ENCODE measurements at regions not wholly inside any gene's neighbourhood (a gene's known extent, or its start where the extent isn't known, plus 50 kb on each side); places are given as distances from the start of the nearest gene placed in this dataset.
A peak's percentile ranks its signal among the peaks of the same experiment; 100 is the strongest.

DNA sequence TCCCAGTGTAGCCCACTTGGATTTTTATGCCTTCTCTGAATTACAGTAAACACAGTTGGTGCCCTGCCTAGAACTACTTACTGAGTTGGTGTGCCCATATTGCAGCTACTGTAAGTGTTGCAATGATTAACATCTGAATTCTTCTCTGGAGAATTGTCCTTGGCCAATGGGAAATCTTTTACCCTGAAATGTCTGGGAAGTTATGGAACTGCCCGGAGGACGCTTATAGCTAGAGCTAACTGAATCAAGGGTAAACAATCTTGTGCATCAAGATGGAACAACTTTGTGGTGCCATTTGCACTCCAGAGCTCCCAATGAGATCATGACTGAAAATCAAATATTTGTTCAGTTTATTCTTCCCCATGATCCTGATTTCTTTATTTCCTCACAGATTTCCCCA is 246.7 kb upstream of the CBLB start:
- Mint-ChIP-seq H3K4me3 (no peak overlapping the region), H3K27me3 (ENCODE audit: low read depth) (no peaks in the 10 kb centered on the region), H3K9me3 (no peaks in the 10 kb centered on the region), H3K27ac (no peak overlapping the region), H3K4me1 (ENCODE audit: low read depth) (peaks cover 19% of the 10 kb centered on the region), H3K36me3 (ENCODE audit: low read depth) (no peaks in the 10 kb centered on the region)
- DNase-seq = no peak
- CTCF ChIA-PET = no interaction called here
- intact Hi-C loops (cut with micrococcal nuclease) = loop anchor here (5.0 kb wide), 1 partner anchor 492 kb away; no protein-coding TSS in a partner anchor

DNA sequence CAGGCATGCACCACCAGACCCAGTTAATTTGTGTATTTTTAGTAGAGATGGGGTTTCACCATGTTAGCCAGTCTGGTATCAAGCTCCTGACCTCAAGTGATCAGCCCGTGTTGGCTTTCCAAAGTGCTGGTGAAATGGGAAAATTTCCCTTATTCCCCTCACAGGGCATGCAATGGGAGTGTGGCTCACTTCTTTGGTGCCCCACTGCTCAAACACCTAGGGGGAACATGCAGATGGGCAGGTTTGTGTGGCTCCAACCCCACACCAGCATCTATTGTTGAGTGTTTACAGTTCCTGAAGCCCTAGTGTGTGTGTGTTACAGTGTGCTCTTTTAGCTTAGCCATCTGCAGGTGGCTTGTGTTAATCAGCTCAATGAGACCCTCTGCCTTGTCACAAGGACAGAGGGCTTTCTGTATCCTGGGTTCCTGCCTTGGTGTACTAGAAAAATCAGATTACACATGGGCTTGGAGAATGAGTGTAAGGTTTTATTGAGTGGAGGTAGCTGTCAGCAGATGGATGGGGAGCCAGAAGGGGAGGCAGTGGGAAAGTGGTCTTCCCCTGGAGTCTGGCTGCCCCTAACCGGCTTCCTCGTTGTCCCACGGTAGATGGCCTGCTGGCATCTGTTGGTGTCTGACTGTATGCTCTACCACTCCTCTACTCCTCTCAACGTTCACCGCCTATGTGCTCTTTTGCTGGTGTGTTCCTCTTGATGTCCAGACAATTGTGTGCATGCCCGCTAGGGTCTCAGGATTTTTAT is 248.1 kb upstream of the CBLB start:
- H3K27ac Mint-ChIP-seq = no peak overlapping the region
- intact Hi-C loops (cut with micrococcal nuclease) = loop anchor here (5.0 kb wide), 1 partner anchor 490 kb away; no protein-coding TSS in a partner anchor
- CTCF ChIA-PET = no interaction called here
- no peaks in the 10 kb centered on the region for H3K27me3 Mint-ChIP-seq (ENCODE audit: low read depth)
- no peak for DNase-seq
- H3K4me3 Mint-ChIP-seq = no peak overlapping the region
- no peaks in the 10 kb centered on the region for H3K9me3 Mint-ChIP-seq
- no peaks in the 10 kb centered on the region for H3K36me3 Mint-ChIP-seq (ENCODE audit: low read depth)
- H3K4me1 Mint-ChIP-seq (ENCODE audit: low read depth) = peaks cover 26% of the 10 kb centered on the region

DNA sequence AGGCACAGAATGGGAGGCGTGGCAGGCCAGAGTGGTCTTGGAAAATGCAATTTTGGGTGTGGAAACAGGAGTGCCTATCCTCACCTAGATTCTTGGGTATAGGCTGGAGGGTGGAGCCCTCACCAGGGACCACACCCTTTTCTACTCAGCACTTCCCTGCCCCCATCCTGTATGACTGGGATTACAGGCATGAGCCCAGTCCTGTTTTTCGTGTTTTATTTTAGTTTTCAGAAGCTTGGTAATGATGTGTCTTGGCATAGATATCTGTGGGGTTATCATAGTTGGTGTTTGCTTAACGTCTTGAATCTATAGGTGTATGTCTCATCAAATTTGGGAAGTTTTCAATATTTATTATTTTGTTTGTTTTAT is 248.7 kb upstream of the CBLB start:
- no peaks in the 10 kb centered on the region for H3K9me3 Mint-ChIP-seq
- H3K4me1 Mint-ChIP-seq (ENCODE audit: low read depth) = peaks cover 28% of the 10 kb centered on the region
- intact Hi-C loops (cut with micrococcal nuclease) = loop anchor here (5.0 kb wide), 1 partner anchor 490 kb away; no protein-coding TSS in a partner anchor
- no peak overlapping the region for H3K27ac Mint-ChIP-seq
- no peak overlapping the region for H3K4me3 Mint-ChIP-seq
- CTCF ChIA-PET = no interaction called here
- no peak for DNase-seq
- H3K27me3 Mint-ChIP-seq (ENCODE audit: low read depth) = no peaks in the 10 kb centered on the region
- no peaks in the 10 kb centered on the region for H3K36me3 Mint-ChIP-seq (ENCODE audit: low read depth)

DNA sequence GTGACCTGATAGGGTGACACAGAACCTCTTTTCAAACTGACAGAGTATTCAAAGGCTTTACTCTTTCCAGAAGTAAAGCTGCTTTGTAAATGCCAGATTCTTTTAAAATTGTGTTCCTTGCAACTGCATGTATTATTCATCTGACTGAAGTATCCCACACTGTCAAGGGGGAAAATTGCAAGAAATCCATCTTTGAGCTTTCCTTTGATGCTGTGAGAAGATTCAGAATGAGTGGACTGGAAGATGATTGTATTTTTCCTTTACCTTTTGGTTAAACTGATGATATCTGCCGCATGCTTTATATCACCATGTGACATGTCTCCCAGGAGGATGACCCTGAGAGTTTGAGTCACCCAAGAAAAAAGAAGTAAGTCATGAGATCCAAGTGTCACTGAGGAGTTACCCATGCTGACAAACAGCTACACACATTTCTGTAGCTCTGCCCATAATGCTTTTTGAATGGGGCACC is 250.8 kb upstream of the CBLB start:
- intact Hi-C loops (cut with micrococcal nuclease) = loop anchor here (1.0 to 5.0 kb wide), 13 partner anchors 53 to 751 kb away; partner anchors contain the start of gene CBLB
- Mint-ChIP-seq H3K9me3 (no peaks in the 10 kb centered on the region), H3K27me3 (ENCODE audit: low read depth) (no peaks in the 10 kb centered on the region), H3K36me3 (ENCODE audit: low read depth) (no peaks in the 10 kb centered on the region), H3K4me3 (no peak overlapping the region), H3K27ac (peak overlapping the region; percentile 73), H3K4me1 (ENCODE audit: low read depth) (peaks cover 28% of the 10 kb centered on the region)
- CTCF ChIA-PET = no interaction called here
- peak; percentile 57 for DNase-seq

DNA sequence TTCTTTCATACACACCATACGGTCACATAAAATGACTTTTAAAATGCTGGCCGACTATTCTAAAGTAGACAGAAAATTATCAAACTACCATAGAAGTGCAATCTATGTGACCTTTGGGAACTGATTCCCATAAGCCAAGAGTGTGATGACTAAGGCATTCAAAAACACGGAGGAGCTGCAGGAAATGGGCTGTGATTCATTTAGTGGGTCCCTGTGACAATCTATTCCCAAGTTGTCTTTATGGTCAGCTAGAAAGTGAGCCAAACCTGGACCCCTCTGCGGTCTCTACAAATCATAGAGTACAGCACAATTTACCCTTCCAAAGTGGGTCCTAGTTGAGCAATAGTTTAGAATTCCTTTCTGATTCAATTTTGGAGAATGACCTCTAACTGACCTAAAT is 251.5 kb upstream of the CBLB start:
- Mint-ChIP-seq H3K9me3 (no peaks in the 10 kb centered on the region), H3K27ac (no peak overlapping the region), H3K27me3 (ENCODE audit: low read depth) (no peaks in the 10 kb centered on the region), H3K36me3 (ENCODE audit: low read depth) (no peaks in the 10 kb centered on the region), H3K4me1 (ENCODE audit: low read depth) (peaks cover 28% of the 10 kb centered on the region), H3K4me3 (no peak overlapping the region)
- intact Hi-C loops (cut with micrococcal nuclease) = loop anchor here (2.0 kb wide), 2 partner anchors 216 to 434 kb away; no protein-coding TSS in a partner anchor
- DNase-seq = no peak
- CTCF ChIA-PET = no interaction called here

DNA sequence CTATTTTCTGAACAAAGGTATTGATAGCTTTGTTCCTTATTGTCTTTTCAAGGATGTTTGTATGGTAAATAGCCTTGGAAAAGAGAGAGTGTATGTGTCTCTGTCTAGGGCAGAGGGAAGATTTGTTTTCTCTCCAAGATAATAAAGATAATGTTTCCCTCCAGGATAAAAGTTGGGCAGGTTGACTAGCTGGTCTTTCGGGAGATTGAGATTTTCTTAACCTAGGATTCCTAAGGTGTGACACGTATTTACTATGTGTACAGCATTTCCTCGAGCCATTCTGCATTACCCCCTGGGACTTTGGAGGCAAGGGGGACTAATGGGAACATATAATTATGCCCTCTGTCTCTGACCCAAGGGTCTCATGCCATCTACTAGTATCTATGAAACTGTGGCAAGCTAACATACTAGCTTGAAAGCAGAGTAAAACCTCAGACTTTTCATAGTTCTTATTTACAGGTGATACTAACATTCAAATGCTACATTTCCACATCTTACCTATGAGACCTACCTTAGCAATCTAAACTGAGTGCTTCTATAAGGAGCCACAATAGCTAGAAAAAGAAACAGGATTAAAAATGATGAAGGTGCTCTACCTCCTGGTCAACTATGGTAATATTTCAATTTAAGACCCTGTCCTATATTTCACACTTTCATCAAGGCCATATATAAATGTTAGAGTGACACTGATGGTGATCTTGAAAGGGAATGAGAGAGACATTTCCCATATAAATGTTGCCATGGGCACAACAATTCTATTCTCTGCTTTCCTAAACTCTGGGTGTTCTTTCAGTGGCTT is 252.9 kb upstream of the CBLB start:
- H3K4me1 Mint-ChIP-seq (ENCODE audit: low read depth) = peaks cover 28% of the 10 kb centered on the region
- H3K36me3 Mint-ChIP-seq (ENCODE audit: low read depth) = no peaks in the 10 kb centered on the region
- no peaks in the 10 kb centered on the region for H3K27me3 Mint-ChIP-seq (ENCODE audit: low read depth)
- no peaks in the 10 kb centered on the region for H3K9me3 Mint-ChIP-seq
- H3K4me3 Mint-ChIP-seq = no peak overlapping the region
- H3K27ac Mint-ChIP-seq = no peak overlapping the region
- no peak for DNase-seq
- CTCF ChIA-PET = no interaction called here
- intact Hi-C loops (cut with micrococcal nuclease) = loop anchor here (2.0 kb wide), 2 partner anchors 215 to 435 kb away; no protein-coding TSS in a partner anchor

DNA sequence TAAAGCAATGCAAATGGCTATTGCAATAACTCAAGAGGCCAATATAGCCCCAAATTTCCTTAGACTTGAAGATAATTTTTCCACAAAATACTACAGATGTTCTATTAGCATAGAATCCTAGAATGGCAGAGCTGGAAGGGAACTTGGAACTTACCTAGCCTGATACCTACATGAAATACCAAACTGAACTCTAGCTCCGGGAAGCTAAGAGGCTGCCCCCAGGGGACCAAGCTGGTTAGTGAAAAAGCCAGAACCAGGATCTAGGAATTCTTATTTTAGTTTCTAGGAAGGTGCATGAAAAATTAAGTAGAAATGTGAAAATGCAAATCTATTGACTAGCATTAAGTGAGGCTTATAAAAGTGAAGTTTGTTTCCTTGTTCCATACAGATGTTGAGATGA is 256.0 kb upstream of the CBLB start:
- peaks cover 16% of the 10 kb centered on the region for H3K4me1 Mint-ChIP-seq (ENCODE audit: low read depth)
- CTCF ChIA-PET = interaction anchor here (0.6 kb wide), 2 partner anchors 325 to 540 kb away, joined by 3 to 4 read pairs; no protein-coding TSS in a partner anchor

DNA sequence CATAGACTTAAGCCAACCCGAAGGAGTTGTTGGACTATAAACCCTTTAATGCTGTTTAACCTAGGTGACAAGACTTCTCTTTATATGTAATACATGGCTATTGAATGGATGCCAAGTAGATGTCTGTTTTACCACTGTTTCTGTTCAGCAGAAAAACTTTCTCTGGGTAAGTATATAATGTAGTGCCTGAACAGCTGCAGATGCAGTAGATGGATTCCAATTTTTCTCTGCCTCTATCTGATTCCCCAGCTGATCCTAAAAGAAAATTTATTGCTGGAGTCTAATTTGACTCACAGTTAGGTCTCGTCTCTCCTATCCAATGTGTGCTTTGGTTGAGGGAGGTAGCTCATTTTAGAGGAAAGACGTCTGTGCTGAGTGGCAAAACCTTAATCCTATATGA is 256.5 kb upstream of the CBLB start:
- DNase-seq = no peak
- Mint-ChIP-seq H3K4me3 (no peak overlapping the region), H3K9me3 (no peaks in the 10 kb centered on the region), H3K27me3 (ENCODE audit: low read depth) (no peaks in the 10 kb centered on the region), H3K4me1 (ENCODE audit: low read depth) (peaks cover 16% of the 10 kb centered on the region), H3K36me3 (ENCODE audit: low read depth) (no peaks in the 10 kb centered on the region), H3K27ac (no peak overlapping the region)
- CTCF ChIA-PET = no interaction called here
- intact Hi-C loops (cut with micrococcal nuclease) = no loop called here

More for the DNA sequence above, 256.0 kb upstream of the CBLB start:
- DNase-seq = no peak
- intact Hi-C loops (cut with micrococcal nuclease) = no loop called here
- no peak overlapping the region for H3K27ac Mint-ChIP-seq
- no peaks in the 10 kb centered on the region for H3K36me3 Mint-ChIP-seq (ENCODE audit: low read depth)
- H3K9me3 Mint-ChIP-seq = no peaks in the 10 kb centered on the region
- no peaks in the 10 kb centered on the region for H3K27me3 Mint-ChIP-seq (ENCODE audit: low read depth)
- no peak overlapping the region for H3K4me3 Mint-ChIP-seq

DNA sequence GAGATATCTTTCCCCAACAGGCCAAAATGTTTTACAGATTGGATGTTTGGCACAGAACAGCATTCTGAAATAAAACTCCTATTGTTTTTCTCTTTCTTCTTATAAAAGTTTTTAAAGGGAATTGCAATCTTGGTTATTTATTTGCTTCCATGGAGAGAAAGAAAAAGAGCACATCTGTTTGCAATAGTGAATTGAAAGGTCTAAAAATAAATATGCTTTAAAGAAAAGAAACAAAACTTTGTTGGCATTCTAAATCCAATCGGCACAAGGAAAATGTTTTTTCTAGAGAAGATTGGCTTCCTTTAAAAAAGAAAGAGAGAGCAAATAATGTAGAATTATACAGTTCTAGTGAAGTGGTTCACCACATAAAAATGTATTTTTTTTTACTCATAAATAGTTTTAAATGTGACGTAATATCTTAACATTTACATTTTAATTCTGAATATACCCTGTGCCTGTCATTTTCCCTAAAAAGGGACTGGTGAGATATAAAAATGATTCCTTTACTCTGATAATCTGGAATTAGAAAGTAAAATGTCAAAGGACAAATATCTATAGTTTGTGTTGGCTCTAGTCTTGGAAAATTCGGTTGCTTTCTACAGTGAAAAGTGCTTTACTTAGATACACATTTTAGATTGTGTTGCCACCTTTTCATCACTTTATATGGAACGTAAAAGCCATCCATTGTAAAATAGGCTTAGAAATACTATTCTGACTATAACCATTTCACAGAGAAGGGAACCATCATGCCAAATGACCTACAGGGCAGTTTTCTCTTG is 257.4 kb upstream of the CBLB start:
- CTCF ChIA-PET = no interaction called here
- Mint-ChIP-seq H3K27me3 (ENCODE audit: low read depth) (no peaks in the 10 kb centered on the region), H3K4me3 (no peak overlapping the region), H3K27ac (no peak overlapping the region), H3K9me3 (no peaks in the 10 kb centered on the region), H3K4me1 (ENCODE audit: low read depth) (peaks cover 18% of the 10 kb centered on the region), H3K36me3 (ENCODE audit: low read depth) (no peaks in the 10 kb centered on the region)
- intact Hi-C loops (cut with micrococcal nuclease) = no loop called here
- DNase-seq = no peak

DNA sequence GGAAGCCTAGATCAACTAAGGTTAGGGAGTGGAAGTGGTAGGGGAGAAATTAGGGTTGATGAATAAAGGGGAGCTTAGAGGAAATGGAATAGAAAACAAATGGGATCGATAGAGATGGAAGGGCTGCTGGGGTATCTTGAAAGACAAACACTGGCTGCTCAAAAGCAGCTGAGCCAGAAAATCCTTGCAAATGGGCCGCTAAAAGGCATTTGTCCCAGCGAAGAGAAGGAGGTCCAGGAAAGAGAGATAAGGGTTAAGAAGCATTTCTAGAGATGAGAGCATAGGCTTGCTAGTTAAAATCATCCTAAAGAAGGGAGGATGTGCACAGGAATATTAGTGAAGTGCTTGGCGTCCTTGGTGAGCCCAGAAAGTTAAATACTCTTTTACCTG is 258.0 kb upstream of the CBLB start:
- Mint-ChIP-seq H3K27me3 (ENCODE audit: low read depth) (no peaks in the 10 kb centered on the region), H3K27ac (no peak overlapping the region), H3K36me3 (ENCODE audit: low read depth) (no peaks in the 10 kb centered on the region), H3K9me3 (no peaks in the 10 kb centered on the region), H3K4me1 (ENCODE audit: low read depth) (peaks cover 17% of the 10 kb centered on the region), H3K4me3 (no peak overlapping the region)
- no peak for DNase-seq
- CTCF ChIA-PET = no interaction called here
- intact Hi-C loops (cut with micrococcal nuclease) = no loop called here

DNA sequence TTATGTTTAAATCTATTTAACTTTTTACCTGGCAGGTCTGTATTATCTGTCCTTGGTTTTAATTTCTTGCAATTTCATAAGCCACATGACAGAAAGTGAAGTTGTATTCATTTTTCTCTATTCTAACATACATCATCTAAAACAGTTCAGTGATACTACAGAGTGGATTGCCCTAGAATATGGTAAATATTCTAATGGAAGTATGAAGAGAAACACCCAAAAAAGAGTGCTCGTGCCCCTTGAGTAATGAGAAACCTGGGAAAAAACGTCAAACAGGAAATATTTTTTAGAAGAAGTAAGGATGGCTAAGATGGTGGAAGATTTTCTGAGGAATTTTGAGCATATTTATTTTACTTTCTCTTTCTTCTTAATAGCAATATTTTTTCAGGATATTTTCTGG is 261.1 kb upstream of the CBLB start:
- Mint-ChIP-seq H3K9me3 (no peaks in the 10 kb centered on the region), H3K27ac (peak overlapping the region; percentile 7), H3K36me3 (ENCODE audit: low read depth) (no peaks in the 10 kb centered on the region), H3K4me1 (ENCODE audit: low read depth) (peaks cover 14% of the 10 kb centered on the region), H3K4me3 (no peak overlapping the region), H3K27me3 (ENCODE audit: low read depth) (no peaks in the 10 kb centered on the region)
- intact Hi-C loops (cut with micrococcal nuclease) = no loop called here
- no peak for DNase-seq
- CTCF ChIA-PET = interaction anchor here (0.5 kb wide), 1 partner anchor 104 kb away, joined by 3 read pairs; no protein-coding TSS in a partner anchor
